HG03432 (cell line): ENCODE measurements at regions not wholly inside any gene's neighbourhood (a gene's known extent, or its start where the extent isn't known, plus 50 kb on each side); places are given as distances from the start of the nearest gene placed in this dataset.

Experiments used
- ATAC-seq: cut with Tn5 transposase; IDR thresholded peaks from one replicate; pipeline ENCODE4 v1.9.1; 2021; ENCODE audit warnings: mild to moderate bottlenecking, moderate library complexity; ENCODE audit not compliant: unreplicated experiment

DNA sequence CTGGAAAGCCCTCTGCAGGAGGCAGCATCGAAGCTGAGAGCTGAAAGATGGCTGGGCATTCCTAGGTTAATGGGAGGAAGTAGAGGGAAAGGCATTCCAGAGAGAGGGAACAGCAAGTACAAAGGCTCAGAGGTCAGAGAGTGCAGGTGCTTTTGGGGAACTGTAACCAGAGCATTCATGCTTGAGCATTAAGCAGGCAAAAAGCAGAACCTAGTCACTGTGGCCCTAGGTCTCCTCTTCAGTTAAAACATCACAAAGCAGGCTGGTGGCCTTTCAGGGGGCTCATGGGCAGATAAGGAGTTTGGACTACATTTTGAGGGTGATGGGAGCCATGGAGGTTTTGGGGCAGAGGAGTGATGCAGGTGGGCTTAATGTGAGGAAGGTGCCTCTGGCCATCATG, 169.2 kb upstream of the MYL2 start:
- no peak for ATAC-seq

DNA sequence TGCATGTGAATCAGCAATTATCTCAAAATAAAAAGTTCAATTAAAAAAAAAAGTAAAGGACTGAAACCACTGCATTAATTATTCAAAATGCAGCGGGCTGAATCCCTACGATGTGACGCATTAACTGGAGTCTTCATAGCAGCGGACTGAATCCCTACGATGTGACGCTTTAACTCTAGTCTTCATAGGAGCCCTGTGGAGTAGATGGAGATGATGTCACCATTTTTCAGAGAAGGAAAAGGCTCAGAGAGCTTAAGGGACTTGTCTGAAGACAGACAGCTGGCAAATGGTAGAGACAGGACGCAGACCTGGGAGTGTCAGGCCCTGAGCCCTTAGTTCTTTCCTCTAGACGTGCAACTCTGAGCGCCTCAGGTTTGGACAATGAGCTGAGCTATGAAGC, 168.0 kb upstream of the MYL2 start:
- ATAC-seq: no peak

GRCh38 chr12:111086947-111087700, 166.7 kb upstream of the MYL2 start:
- ATAC-seq: no peak

DNA sequence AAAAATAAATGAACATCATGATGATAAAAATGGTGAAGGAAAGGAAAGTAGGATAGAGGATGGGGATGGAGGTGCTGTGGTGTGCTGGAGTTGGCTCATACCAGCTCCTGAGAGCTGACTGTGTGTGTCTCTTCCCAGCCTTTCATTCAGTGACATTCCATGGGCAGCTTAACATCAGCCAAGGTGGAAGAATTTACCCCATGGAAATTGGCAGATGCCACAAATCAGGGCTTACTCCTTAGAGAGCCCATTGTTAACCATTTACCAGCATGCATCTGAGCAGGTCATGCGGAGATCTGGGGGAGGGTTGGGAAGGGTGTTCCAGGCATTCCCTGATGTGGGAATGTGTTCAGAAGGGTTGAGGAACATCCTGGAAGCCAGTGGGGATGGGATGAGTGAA, 164.7 kb upstream of the MYL2 start:
- ATAC-seq: no peak

DNA sequence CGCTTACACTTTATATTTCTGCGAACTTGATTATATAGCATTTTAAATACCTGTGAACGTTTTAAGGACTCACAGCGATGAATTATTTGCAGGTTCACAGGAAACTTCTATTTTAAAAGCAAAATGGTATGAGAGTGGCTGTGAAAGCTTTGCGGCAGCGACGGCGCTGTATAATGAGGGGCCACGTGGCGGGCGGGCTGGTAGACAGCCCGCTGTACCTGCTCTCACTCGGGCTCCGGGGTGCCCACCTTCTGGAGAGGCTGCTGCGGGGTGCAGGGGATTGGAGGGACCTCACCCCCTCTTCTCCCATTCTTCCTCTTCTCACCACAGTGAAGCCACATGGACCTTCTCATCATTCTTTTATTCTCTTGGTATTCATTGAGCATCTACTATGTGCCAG, 164.2 kb upstream of the MYL2 start:
- ATAC-seq: no peak

DNA sequence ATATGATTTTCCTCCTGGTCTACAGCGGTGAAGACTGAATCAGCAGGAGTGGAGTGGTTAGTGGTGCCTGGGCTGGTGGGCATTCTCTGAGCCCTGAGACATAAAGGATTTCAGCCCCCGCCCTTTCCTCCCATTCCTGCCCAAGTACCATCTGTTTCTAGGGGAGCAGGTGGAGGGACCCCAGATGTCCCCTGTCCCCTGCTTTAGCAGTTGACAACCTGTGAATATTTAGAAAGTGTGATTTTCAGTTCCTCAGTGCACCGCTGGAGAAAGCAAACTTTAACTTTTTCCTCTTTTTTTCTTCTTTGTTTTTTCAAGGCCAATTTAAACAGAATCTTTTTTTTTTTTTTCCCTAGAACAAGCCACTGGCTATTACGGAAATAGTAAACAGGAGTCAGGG, 163.8 kb upstream of the MYL2 start:
- no peak for ATAC-seq

GRCh38 chr12:111081600-111081999, 161.2 kb upstream of the MYL2 start:
- ATAC-seq: no peak

DNA sequence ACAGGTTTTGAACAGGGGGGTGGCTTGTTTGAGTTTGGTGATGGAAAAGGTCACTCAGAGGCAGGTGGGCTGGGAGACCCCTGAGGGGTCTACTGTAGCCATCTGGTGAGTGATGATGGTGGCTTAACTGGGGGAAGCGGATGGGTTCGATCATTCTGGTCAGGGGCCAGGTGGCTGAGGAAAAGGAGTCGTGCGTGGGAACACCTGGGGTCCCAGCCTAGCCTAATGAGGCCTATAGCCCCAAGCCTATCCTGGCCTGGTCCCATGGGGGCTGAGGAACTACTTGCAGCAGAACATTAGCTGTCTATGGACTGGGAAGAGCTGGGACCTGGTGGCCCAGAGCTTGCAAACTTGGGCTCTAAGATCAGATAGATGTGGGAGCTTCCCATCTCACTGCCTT, 158.4 kb upstream of the MYL2 start:
- no peak for ATAC-seq

GRCh38 chr12:111076611-111077451, 156.5 kb upstream of the MYL2 start:
- no peak for ATAC-seq

DNA sequence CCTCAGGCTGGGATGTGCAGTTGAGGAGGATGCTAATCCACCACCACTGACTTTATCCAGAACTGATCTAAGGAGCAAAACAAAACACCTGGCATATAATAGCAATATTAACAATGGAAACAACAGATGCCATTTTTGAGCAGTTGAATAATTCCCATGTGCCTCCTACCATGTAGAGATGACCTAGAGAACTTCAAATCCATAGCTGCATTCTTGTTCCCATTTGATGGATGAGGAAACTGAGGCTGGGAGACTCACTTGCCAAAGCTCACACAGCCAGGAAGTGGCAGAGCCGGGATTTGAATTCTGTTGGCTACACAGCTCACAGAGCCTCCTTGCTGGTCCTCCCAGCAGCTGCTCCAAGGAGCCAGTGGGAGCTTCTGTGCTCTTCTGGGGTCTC, 155.8 kb upstream of the MYL2 start:
- no peak for ATAC-seq

DNA sequence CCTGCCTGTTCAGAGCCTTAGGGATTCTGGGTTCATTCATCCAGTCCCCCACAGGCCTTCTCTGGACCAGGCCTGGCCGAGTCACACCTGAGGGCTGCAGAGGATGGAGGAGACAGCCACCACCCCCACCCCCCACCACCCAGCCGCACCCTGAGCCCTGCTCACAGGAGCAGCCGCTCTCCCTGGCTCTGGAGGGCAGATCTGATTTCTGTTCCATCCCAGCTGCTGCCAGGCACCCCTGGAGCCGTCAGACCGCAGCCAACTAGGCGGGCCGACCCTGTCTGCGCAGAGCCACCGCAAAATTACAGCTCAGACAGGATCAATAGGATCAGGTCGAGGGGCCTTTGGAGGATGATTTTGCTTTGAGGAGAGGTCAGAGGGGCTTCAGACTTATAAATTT, 154.6 kb upstream of the MYL2 start:
- no peak for ATAC-seq

GRCh38 chr12:111074559-111074958, 154.2 kb upstream of the MYL2 start:
- no peak for ATAC-seq

- ATAC-seq: no peak
Observed at GRCh38 chr12:111073370-111073769, 153.0 kb upstream of the MYL2 start.

- ATAC-seq: no peak
Observed at GRCh38 chr12:111072299-111072698, 151.9 kb upstream of the MYL2 start.

- no peak for ATAC-seq
Observed at GRCh38 chr12:111069886-111070285, 149.5 kb upstream of the MYL2 start.

DNA sequence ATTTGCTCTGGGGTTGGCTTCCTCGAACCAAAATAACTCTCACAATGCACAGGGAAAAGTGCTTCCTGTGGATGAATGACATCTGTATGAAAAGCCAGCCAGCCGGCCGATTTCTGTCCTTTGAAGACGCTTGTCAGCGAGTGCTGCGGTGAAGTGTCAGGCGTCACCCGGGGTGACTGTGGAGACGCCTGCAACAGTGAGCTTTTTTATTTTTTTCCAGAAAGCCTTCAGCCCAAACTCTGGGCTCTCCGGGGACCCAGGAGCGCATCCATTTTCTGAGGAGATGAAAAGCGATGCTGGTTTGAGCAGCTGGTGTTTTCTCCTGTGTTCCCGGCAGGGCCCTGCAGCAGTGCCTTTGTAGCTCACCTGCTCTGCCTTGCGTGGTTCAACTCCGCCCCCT, 147.9 kb upstream of the MYL2 start:
- ATAC-seq: no peak

- ATAC-seq: no peak
Observed at GRCh38 chr12:111067498-111067897, 147.1 kb upstream of the MYL2 start.

- no peak for ATAC-seq
Observed at GRCh38 chr12:111066744-111067437, 146.5 kb upstream of the MYL2 start.

DNA sequence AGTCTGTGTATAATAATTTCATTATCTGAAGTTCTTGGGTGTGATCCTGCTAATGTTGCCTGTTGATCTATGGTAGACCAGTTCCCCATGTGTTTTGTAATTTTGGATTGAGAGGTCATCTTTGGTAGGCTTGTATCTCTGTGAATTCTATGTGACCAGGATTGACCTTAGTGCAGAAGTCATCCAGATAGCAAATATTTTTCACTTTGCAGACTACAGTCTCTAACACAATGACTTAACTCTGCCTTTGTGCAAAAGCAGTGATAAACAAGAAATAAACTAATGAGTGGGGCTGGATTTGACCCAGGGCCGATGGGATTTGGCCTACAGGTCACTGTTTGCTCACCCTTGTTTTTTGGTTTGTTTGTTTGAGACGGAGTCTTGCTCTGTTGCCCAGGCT, 144.6 kb upstream of the MYL2 start:
- ATAC-seq: no peak

GRCh38 chr12:111064154-111064553, 143.8 kb upstream of the MYL2 start:
- ATAC-seq: no peak

DNA sequence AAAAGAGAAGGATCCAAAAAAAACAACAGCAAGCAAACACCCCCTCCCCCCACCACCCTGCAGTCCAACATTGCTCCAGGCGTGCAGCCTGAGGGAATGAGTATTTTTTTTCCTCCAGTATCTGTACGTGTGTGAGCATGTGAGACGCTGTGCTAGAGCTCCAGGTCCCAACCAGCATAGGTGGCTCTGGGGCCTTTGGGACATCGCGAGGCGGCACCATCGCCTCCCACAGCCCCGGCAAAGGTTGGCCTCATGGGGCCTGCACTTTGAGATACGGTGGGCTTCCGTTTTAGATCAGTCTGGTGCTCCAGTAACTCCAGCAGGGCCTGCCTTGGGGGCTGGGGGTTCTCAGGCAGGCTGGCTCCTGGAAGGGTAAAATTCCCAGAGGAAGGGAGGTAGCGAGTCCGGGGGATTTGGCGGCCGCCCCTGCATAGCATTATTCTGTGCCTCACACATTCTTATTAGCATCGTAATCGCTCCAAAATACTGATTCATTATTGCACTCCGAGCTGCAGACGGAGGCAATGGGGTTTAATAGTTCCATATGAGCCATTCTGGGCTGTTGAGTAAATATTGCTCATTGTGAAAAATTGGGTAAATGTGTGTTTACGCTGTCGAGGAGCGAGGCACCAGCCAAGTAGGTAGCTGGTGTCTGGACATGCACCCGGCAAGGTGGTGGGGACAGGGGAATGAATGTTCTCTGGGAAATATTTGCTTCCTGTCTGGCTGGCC, 143.1 kb upstream of the MYL2 start:
- ATAC-seq: no peak
